ENCODE measurements at regions not wholly inside any gene's neighbourhood (a gene's known extent, or its start where the extent isn't known, plus 50 kb on each side); places are given as distances from the start of the nearest gene placed in this dataset.

GRCh38 chr1:87180682-87181081 is 148.0 kb upstream of the LMO4 start:
- Histone ChIP-seq H3K27ac (no peak overlapping the region), H3K36me3 (no peaks in the 10 kb centered on the region), H3K9me3 (replicated peaks) (no peaks in the 10 kb centered on the region), H3K4me3 (no peak overlapping the region), H3K4me1 (replicated peaks) (no peaks in the 10 kb centered on the region), H3K27me3 (replicated peaks) (no peaks in the 10 kb centered on the region)
- DNase-seq (ENCODE audit: low read depth in 1 of 2, low spot score in 2 of 2): no peak

GRCh38 chr1:87182611-87183010 is 146.1 kb upstream of the LMO4 start:
- no peak overlapping the region for H3K27ac ChIP-seq
- DNase-seq (ENCODE audit: low read depth in 1 of 2, low spot score in 2 of 2): no peak
- no peaks in the 10 kb centered on the region for H3K27me3 ChIP-seq (replicated peaks)
- H3K36me3 ChIP-seq: no peaks in the 10 kb centered on the region
- no peak overlapping the region for H3K4me3 ChIP-seq
- H3K9me3 ChIP-seq (replicated peaks): no peaks in the 10 kb centered on the region
- H3K4me1 ChIP-seq (replicated peaks): no peaks in the 10 kb centered on the region

- no peak for DNase-seq (ENCODE audit: low read depth in 1 of 2, low spot score in 2 of 2)
- Histone ChIP-seq H3K4me1 (replicated peaks) (no peaks in the 10 kb centered on the region), H3K27me3 (replicated peaks) (no peaks in the 10 kb centered on the region), H3K4me3 (no peak overlapping the region), H3K36me3 (no peaks in the 10 kb centered on the region), H3K9me3 (replicated peaks) (no peaks in the 10 kb centered on the region), H3K27ac (no peak overlapping the region)
Observed at GRCh38 chr1:87185077-87185476, 143.6 kb upstream of the LMO4 start.

- Histone ChIP-seq H3K27ac (no peak overlapping the region), H3K36me3 (no peaks in the 10 kb centered on the region), H3K27me3 (replicated peaks) (no peaks in the 10 kb centered on the region), H3K9me3 (replicated peaks) (no peaks in the 10 kb centered on the region), H3K4me1 (replicated peaks) (no peaks in the 10 kb centered on the region), H3K4me3 (no peak overlapping the region)
- no peak for DNase-seq (ENCODE audit: low read depth in 1 of 2, low spot score in 2 of 2)
Observed at GRCh38 chr1:87186346-87186745, 142.3 kb upstream of the LMO4 start.

- H3K27ac ChIP-seq: no peak overlapping the region
Observed at GRCh38 chr1:87188640-87189039, 140.0 kb upstream of the LMO4 start.

GRCh38 chr1:87190402-87190801 is 138.3 kb upstream of the LMO4 start:
- H3K9me3 ChIP-seq (replicated peaks): no peaks in the 10 kb centered on the region
- no peak for DNase-seq (ENCODE audit: low read depth in 1 of 2, low spot score in 2 of 2)

More at GRCh38 chr1:87188640-87189039, 140.0 kb upstream of the LMO4 start:
- H3K27me3 ChIP-seq (replicated peaks): no peaks in the 10 kb centered on the region
- H3K9me3 ChIP-seq (replicated peaks): no peaks in the 10 kb centered on the region
- no peak overlapping the region for H3K4me3 ChIP-seq
- DNase-seq (ENCODE audit: low read depth in 1 of 2, low spot score in 2 of 2): no peak
- no peaks in the 10 kb centered on the region for H3K36me3 ChIP-seq
- H3K4me1 ChIP-seq (replicated peaks): no peaks in the 10 kb centered on the region

GRCh38 chr1:87191646-87192045 is 137.0 kb upstream of the LMO4 start:
- Histone ChIP-seq H3K4me3 (no peak overlapping the region), H3K27me3 (replicated peaks) (no peaks in the 10 kb centered on the region), H3K4me1 (replicated peaks) (no peaks in the 10 kb centered on the region), H3K9me3 (replicated peaks) (no peaks in the 10 kb centered on the region; the same call in 1 of the 2 replicates), H3K27ac (no peak overlapping the region), H3K36me3 (no peaks in the 10 kb centered on the region)
- DNase-seq (ENCODE audit: low read depth in 1 of 2, low spot score in 2 of 2): no peak

More at GRCh38 chr1:87190402-87190801, 138.3 kb upstream of the LMO4 start:
- Histone ChIP-seq H3K27me3 (replicated peaks) (no peaks in the 10 kb centered on the region), H3K27ac (no peak overlapping the region), H3K36me3 (no peaks in the 10 kb centered on the region), H3K4me3 (no peak overlapping the region), H3K4me1 (replicated peaks) (no peaks in the 10 kb centered on the region)

- Histone ChIP-seq H3K27ac (no peak overlapping the region), H3K36me3 (no peaks in the 10 kb centered on the region), H3K9me3 (replicated peaks) (no peaks in the 10 kb centered on the region; the same call in 1 of the 2 replicates), H3K4me1 (replicated peaks) (no peaks in the 10 kb centered on the region), H3K27me3 (replicated peaks) (no peaks in the 10 kb centered on the region), H3K4me3 (no peak overlapping the region)
- DNase-seq (ENCODE audit: low read depth in 1 of 2, low spot score in 2 of 2): no peak
Observed at GRCh38 chr1:87194271-87194774, 134.4 kb upstream of the LMO4 start.

GRCh38 chr1:87194856-87195255 is 133.8 kb upstream of the LMO4 start:
- Histone ChIP-seq H3K27me3 (replicated peaks) (no peaks in the 10 kb centered on the region), H3K4me1 (replicated peaks) (no peaks in the 10 kb centered on the region), H3K36me3 (no peaks in the 10 kb centered on the region), H3K27ac (no peak overlapping the region), H3K9me3 (replicated peaks) (no peaks in the 10 kb centered on the region; the same call in 1 of the 2 replicates), H3K4me3 (no peak overlapping the region)
- no peak for DNase-seq (ENCODE audit: low read depth in 1 of 2, low spot score in 2 of 2)

GRCh38 chr1:87196110-87196827 is 132.4 kb upstream of the LMO4 start:
- no peak for DNase-seq (ENCODE audit: low read depth in 1 of 2, low spot score in 2 of 2)
- Histone ChIP-seq H3K4me3 (no peak overlapping the region), H3K27me3 (replicated peaks) (no peaks in the 10 kb centered on the region), H3K4me1 (replicated peaks) (no peaks in the 10 kb centered on the region), H3K27ac (no peak overlapping the region), H3K36me3 (no peaks in the 10 kb centered on the region), H3K9me3 (replicated peaks) (no peaks in the 10 kb centered on the region; the same call in 1 of the 2 replicates)

GRCh38 chr1:87197156-87197555 is 131.5 kb upstream of the LMO4 start:
- Histone ChIP-seq H3K27ac (no peak overlapping the region), H3K4me3 (no peak overlapping the region), H3K4me1 (replicated peaks) (no peaks in the 10 kb centered on the region), H3K27me3 (replicated peaks) (no peaks in the 10 kb centered on the region), H3K9me3 (replicated peaks) (no peaks in the 10 kb centered on the region; the same call in 1 of the 2 replicates), H3K36me3 (no peaks in the 10 kb centered on the region)
- DNase-seq (ENCODE audit: low read depth in 1 of 2, low spot score in 2 of 2): no peak

GRCh38 chr1:87197641-87198040 is 131.0 kb upstream of the LMO4 start:
- Histone ChIP-seq H3K27me3 (replicated peaks) (no peaks in the 10 kb centered on the region), H3K9me3 (replicated peaks) (no peaks in the 10 kb centered on the region; the same call in 1 of the 2 replicates), H3K4me1 (replicated peaks) (no peaks in the 10 kb centered on the region), H3K36me3 (no peaks in the 10 kb centered on the region), H3K4me3 (no peak overlapping the region), H3K27ac (no peak overlapping the region)
- DNase-seq (ENCODE audit: low read depth in 1 of 2, low spot score in 2 of 2): no peak

GRCh38 chr1:87200875-87201638 is 127.6 kb upstream of the LMO4 start:
- Histone ChIP-seq H3K4me1 (replicated peaks) (no peaks in the 10 kb centered on the region), H3K27me3 (replicated peaks) (no peaks in the 10 kb centered on the region), H3K9me3 (replicated peaks) (no peaks in the 10 kb centered on the region), H3K4me3 (no peak overlapping the region), H3K27ac (no peak overlapping the region), H3K36me3 (no peaks in the 10 kb centered on the region)
- no peak for DNase-seq (ENCODE audit: low read depth in 1 of 2, low spot score in 2 of 2)

- no peaks in the 10 kb centered on the region for H3K36me3 ChIP-seq
- H3K27me3 ChIP-seq (replicated peaks): no peaks in the 10 kb centered on the region
- no peak for DNase-seq (ENCODE audit: low read depth in 1 of 2, low spot score in 2 of 2)
- H3K4me3 ChIP-seq: no peak overlapping the region
- no peaks in the 10 kb centered on the region for H3K4me1 ChIP-seq (replicated peaks)
- H3K27ac ChIP-seq: no peak overlapping the region
- no peaks in the 10 kb centered on the region for H3K9me3 ChIP-seq (replicated peaks)
Observed at GRCh38 chr1:87201768-87202167, 126.9 kb upstream of the LMO4 start.

Data from SJSA1 (cell line).